Large intestine (tissue), 3 donors: ENCODE measurements at regions not wholly inside any gene's neighbourhood (a gene's known extent, or its start where the extent isn't known, plus 50 kb on each side); places are given as distances from the start of the nearest gene placed in this dataset.

Experiments
- DNase-seq, 2 donors: peaks; one replicate each; pipeline versions ENCODE4 v3.0.0 to v3.0.0-alpha.2; 2013
- H3K27ac ChIP-seq: one replicate; pipeline ENCODE4 v1.5.1; 2013; ENCODE audit warnings: low read length
- H3K27me3 ChIP-seq: 2 replicates; pipeline ENCODE4 v1.6.1; 2013; ENCODE audit warnings: low read length; ENCODE audit not compliant: control insufficient read depth, insufficient read depth
- H3K36me3 ChIP-seq: 2 replicates; pipeline ENCODE4 v1.6.1; 2013; ENCODE audit warnings: low read length; ENCODE audit not compliant: control insufficient read depth, insufficient read depth
- H3K4me1 ChIP-seq: one replicate; pipeline ENCODE4 v1.6.1; 2013; ENCODE audit warnings: low read length; ENCODE audit not compliant: control insufficient read depth, insufficient read depth
- H3K4me3 ChIP-seq: one replicate; pipeline ENCODE4 v1.5.1; 2013; ENCODE audit warnings: low read length
- H3K9me3 ChIP-seq: one replicate; pipeline ENCODE4 v1.6.1; 2013; ENCODE audit warnings: mild to moderate bottlenecking, low read depth, low read length, moderate library complexity; ENCODE audit not compliant: control insufficient read depth
- WGBS: methylation state at CpG from one replicate; pipeline ENCODE4 v1.1.5; 2013; ENCODE audit warnings: low lambda C conversion rate; ENCODE audit not compliant: insufficient coverage; 5-methylcytosine and 5-hydroxymethylcytosine counted together

DNA sequence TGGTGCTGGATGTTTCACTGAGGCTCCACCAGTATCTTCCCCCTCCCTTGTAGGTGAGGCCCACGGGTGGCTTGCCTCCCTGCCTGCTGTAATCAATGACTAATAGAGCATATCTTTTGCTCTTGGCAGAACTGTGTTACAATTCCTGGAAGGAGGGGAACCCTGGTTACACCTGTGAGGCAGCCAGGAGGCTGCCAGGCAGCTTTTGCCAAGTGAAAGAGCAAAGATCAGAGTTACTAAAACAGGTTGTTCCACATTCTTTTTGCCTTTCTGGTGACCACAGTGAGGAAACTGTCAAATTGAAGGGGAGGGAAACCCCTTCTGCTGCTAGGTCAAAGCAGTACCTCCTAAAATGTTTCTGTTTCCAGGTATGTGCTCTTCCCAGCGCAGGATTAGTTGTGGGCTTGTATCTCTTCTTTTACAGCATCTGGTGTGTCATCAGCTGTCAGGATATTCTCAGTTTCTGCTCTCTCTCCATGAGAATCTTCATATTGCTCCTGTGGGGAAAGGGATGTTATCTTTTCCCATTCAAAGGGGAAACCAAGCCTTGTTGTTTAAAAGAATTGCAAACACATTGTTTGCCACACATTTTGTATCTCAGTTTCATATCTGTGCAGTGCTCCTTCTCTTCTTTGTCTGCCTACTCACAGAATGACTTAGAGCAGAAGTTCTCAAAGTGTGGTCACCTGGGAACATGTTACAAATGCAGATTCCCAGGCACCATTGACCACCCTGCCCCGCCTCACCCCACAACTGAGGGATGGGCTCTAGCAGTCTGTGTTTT lies 137.4 kb upstream of the UMPS start:
- Histone ChIP-seq H3K27ac (peak overlapping the region; percentile 82), H3K36me3 (no peaks in the 10 kb centered on the region), H3K4me1 (peaks cover 30% of the 10 kb centered on the region), H3K4me3 (no peak overlapping the region), H3K9me3 (no peaks in the 10 kb centered on the region), H3K27me3 (no peaks in the 10 kb centered on the region)
- WGBS, result no CpG with 5 or more reads among the region's 3 CpGs
- peak; percentile 86 to 94 for DNase-seq

- no peak overlapping the region for H3K4me3 ChIP-seq
- peak overlapping the region; percentile 82 for H3K27ac ChIP-seq
- H3K27me3 ChIP-seq, result no peaks in the 10 kb centered on the region
- no peaks in the 10 kb centered on the region for H3K36me3 ChIP-seq
- no peaks in the 10 kb centered on the region for H3K9me3 ChIP-seq
- WGBS, result no CpG with 5 or more reads among the region's 2 CpGs
- DNase-seq, result no peak
- H3K4me1 ChIP-seq, result peaks cover 30% of the 10 kb centered on the region
Measured at GRCh38 chr3:124593442-124593829, 136.8 kb upstream of the UMPS start.

- no CpG with 5 or more reads among the region's 1 CpG for WGBS
- Histone ChIP-seq H3K27me3 (no peaks in the 10 kb centered on the region), H3K4me3 (no peak overlapping the region), H3K27ac (no peak overlapping the region), H3K9me3 (no peaks in the 10 kb centered on the region), H3K36me3 (no peaks in the 10 kb centered on the region), H3K4me1 (peaks cover 30% of the 10 kb centered on the region)
- no peak for DNase-seq
Measured at GRCh38 chr3:124594581-124594980, 135.7 kb upstream of the UMPS start.

GRCh38 chr3:124597273-124597672 lies 133.0 kb upstream of the UMPS start:
- H3K4me1 ChIP-seq, result peaks cover 23% of the 10 kb centered on the region
- WGBS, result 79% methylated on average over 2 of the region's 3 CpGs
- DNase-seq, result no peak
- H3K9me3 ChIP-seq, result no peaks in the 10 kb centered on the region
- H3K27me3 ChIP-seq, result no peaks in the 10 kb centered on the region
- H3K4me3 ChIP-seq, result no peak overlapping the region
- H3K27ac ChIP-seq, result no peak overlapping the region
- no peaks in the 10 kb centered on the region for H3K36me3 ChIP-seq

- DNase-seq, result no peak
- Histone ChIP-seq H3K9me3 (no peaks in the 10 kb centered on the region), H3K27ac (no peak overlapping the region), H3K27me3 (no peaks in the 10 kb centered on the region), H3K36me3 (no peaks in the 10 kb centered on the region), H3K4me1 (peaks cover 17% of the 10 kb centered on the region), H3K4me3 (no peak overlapping the region)
- WGBS, result no CpG with 5 or more reads among the region's 3 CpGs
Measured at GRCh38 chr3:124597979-124598378, 132.3 kb upstream of the UMPS start.

GRCh38 chr3:124599147-124599765 lies 131.0 kb upstream of the UMPS start:
- no peak overlapping the region for H3K4me3 ChIP-seq
- H3K27me3 ChIP-seq, result no peaks in the 10 kb centered on the region
- no peaks in the 10 kb centered on the region for H3K36me3 ChIP-seq
- H3K4me1 ChIP-seq, result peaks cover 6% of the 10 kb centered on the region
- H3K9me3 ChIP-seq, result no peaks in the 10 kb centered on the region
- 90% methylated on average over 2 of the region's 9 CpGs for WGBS
- no peak for DNase-seq
- H3K27ac ChIP-seq, result no peak overlapping the region

DNA sequence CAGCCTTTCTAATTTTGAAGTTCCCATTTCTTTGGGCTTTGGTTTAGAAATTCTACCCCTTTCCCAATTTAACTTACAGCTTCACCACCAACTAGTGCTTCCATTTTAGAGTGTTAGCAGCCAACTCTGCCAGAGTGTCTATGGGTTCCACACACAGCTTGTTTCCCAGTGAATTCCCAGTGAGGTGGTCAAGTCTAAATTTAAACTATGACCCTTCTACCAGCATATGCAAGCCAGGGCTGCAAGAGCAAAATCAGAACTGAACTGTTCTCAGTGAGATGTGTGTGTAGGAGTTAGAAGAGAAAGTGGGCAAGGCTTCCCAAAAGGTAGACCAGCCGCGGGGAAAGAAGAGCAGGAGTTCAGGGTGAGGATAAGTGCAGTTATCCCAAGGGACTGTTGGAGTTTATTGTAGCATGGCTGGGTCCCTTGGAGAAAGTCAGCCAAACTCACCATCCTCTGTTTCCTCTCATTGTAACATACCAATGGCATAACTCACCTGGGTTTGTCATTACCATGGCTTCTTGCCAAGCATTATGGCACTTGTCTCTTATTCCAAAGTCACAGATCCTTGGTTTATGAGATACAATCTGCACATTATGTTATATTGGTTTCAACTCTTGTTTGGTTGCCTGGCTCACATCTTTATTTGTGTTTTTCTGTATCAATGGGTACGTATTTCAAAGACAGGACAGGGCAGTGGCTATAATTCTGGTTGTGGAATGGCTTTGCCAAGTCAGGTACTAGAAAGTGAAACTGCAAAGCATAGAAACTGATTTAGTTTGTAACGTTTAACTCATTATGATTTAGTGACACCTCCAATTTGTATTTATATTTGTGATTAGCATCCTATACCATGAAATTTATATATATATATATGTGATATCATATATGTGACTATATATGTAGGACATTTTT lies 130.2 kb upstream of the UMPS start:
- no peaks in the 10 kb centered on the region for H3K36me3 ChIP-seq
- DNase-seq, result peak; percentile 35 to 64
- H3K27me3 ChIP-seq, result no peaks in the 10 kb centered on the region
- no peaks in the 10 kb centered on the region for H3K9me3 ChIP-seq
- H3K4me1 ChIP-seq, result peaks cover 5% of the 10 kb centered on the region
- H3K27ac ChIP-seq, result no peak overlapping the region
- H3K4me3 ChIP-seq, result no peak overlapping the region
- no CpG with 5 or more reads among the region's 4 CpGs for WGBS

DNA sequence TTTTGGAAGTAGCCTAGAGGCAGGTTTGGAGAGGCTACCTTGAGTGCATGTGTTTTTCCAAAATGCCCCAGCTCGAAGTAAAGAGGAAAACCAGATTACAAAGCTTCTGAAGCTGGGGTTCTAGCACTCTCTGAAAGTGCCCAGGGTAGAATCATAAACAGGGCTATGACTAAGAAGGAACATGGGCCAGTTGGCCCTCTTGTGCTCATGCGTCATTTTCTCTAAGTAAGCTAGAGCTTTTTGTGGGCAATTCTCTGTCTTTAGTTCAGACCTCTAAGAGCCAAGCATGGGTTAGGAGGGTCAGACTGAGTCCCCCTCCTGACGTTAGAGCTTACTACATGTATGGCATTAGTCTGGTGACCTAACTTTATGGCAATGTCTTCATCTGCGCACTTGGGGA lies 129.5 kb upstream of the UMPS start:
- Histone ChIP-seq H3K9me3 (no peaks in the 10 kb centered on the region), H3K27ac (no peak overlapping the region), H3K27me3 (no peaks in the 10 kb centered on the region), H3K4me1 (peaks cover 3% of the 10 kb centered on the region), H3K36me3 (no peaks in the 10 kb centered on the region), H3K4me3 (no peak overlapping the region)
- WGBS, result no CpG with 5 or more reads among the region's 4 CpGs
- no peak for DNase-seq

DNA sequence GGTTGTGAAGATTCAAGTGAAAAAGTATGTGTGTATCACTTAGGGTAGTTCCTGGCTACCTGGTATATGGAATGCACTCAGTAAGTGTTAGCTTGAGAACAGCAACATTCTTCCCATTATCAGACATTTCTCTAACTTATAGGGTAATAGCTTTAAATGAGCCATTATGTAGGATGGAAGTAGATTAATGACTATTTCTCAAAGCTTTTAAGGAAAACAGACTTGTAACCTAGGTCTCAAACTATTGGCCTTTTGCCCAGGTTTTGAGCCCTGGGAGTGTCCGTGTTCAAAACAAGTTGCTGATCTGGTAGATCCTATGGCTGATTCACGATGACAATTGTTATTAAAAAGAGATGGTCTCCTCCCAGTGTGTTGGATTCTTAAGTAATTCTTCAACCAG lies 129.1 kb upstream of the UMPS start:
- H3K36me3 ChIP-seq, result no peaks in the 10 kb centered on the region
- H3K4me1 ChIP-seq, result peaks cover 3% of the 10 kb centered on the region
- H3K4me3 ChIP-seq, result no peak overlapping the region
- no peaks in the 10 kb centered on the region for H3K9me3 ChIP-seq
- WGBS, result 83% methylated on average over 1 of the region's 2 CpGs
- no peak for DNase-seq
- H3K27ac ChIP-seq, result no peak overlapping the region
- no peaks in the 10 kb centered on the region for H3K27me3 ChIP-seq

DNA sequence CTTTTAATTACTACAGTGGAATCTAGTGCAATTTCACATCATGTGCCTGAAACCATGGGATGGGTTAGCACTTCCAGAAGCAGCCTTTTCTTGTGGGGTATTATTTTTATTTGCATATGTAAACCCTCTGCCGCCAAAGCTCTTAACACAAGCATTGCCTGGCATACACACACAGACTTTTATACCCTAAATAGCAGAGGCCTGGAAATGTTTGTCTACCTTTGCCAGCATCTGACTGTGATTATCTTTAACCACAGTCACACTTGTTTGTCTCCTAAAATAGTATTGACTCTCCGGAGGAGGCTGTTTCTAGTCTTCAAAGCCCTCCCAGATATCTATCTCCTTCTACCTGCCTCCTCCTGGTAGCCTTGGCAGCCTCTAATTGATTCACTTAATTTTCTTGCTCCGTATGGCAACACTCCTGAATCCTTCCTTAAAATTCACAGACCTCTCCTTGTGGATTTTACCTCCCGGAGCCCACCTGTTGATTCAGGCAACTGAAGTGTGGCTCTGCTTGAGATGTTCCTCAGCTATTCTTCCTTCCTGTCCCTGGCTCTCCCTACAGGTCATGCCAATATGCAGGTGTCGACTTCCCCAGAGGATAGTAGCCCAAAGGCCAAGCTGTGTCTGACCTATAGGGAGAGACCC lies 127.1 kb upstream of the UMPS start:
- Histone ChIP-seq H3K27me3 (no peaks in the 10 kb centered on the region), H3K27ac (no peak overlapping the region), H3K36me3 (no peaks in the 10 kb centered on the region), H3K4me1 (no peaks in the 10 kb centered on the region), H3K4me3 (no peak overlapping the region), H3K9me3 (no peaks in the 10 kb centered on the region)
- DNase-seq, result no peak
- 80% methylated on average over 1 of the region's 5 CpGs for WGBS
